ENCODE measurements at regions not wholly inside any gene's neighbourhood (a gene's known extent, or its start where the extent isn't known, plus 50 kb on each side); places are given as distances from the start of the nearest gene placed in this dataset.
"Not testable (repeated sequence)": the region's sequence is repeated elsewhere in the genome, so short reads cannot be mapped to it uniquely, and the experiment has no call there.

- no peak for DNase-seq (ENCODE audit: low read depth)
Observed at GRCh38 chrX:98057176-98057575, 1173.5 kb downstream of the RPA4 start.

DNA sequence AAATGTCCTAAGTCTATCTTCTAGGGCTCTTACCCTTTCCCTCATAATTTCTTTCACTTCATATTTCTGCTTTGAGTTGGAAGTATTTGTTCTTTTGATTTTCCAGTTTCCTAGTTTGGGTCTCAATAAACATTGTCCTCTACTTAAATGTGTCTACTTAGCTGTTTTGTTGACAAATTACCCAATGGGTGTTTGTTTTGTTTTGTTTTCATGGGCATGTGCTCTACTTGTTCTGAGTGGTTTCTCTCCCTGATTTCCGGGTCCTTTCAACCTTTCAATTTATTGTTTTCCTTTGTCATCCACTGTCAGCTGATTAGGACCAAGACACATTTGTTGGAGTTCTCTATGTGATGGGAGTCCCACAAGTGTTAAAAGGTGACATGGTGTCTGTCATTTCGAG lies 1181.4 kb downstream of the RPA4 start:
- no peak for DNase-seq (ENCODE audit: low read depth)

GRCh38 chrX:98067611-98068010 lies 1183.9 kb downstream of the RPA4 start:
- no peak for DNase-seq (ENCODE audit: low read depth)

DNA sequence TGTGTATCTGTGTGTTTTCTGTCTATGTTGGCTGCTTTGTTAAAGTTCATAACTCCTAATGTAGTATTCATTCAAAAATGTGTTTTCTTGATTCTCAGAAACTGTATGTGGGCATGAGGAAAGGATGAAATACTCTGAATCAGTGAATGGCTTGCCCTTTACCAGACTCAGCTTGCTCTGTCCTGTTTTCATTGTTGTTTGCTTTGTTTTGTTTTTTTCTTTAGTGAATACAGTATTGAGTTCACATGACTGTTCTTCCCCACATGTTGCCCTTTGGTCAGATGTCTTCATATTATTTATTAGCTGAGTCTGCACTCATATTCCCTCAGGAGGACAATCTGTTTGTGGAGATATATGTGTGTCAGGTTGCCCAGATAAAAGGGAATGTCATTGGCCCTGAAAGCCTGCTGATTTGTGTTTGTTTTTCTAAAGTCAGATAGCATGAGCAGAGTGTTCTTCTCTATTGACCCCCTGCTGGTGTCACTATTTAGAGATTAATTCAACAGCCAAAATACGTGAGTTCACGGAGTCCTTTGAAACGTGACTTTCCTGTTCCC lies 1184.4 kb downstream of the RPA4 start:
- DNase-seq (ENCODE audit: low read depth): no peak

- DNase-seq (ENCODE audit: low read depth): no peak
Observed at GRCh38 chrX:98071331-98071730, 1187.6 kb downstream of the RPA4 start.

DNA sequence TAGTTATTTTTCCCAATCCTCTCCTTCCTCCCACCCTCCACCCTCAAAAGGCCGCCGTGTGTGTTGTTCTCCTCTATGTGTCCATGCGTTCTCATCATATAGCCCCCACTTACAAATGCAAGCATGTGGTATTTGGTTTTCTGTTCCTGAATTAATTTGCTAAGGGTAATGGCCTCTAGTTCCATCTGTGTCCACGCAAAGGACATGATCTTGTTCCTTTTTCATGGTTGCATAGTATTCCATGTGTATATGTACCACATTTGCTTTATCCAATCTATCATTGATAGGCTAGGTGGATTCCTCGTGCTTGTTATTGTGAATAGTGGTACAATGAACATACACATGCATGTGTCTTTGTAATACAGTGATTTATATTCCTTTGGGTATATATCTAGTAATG lies 1193.7 kb downstream of the RPA4 start:
- DNase-seq (ENCODE audit: low read depth): no peak

DNA sequence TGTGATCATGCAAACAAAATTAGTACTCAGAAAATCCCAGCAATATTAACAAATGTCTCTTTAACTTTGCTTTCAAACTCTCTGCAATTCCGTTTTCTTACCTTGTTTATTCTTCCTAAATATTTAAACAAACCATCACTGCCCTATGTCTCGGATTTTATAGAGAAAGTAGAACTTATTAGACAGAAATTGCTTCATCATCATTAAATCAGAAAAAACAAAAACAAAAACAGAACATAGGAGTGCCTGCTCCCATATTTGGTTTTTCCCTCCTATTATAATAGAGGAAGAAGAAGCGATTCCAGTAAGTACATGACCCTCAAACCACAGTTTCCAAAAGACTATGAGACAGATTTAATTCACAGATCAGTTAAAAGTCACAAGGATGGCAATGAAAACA lies 1228.0 kb downstream of the RPA4 start:
- DNase-seq (ENCODE audit: low read depth): no peak

GRCh38 chrX:98114021-98114420 lies 1230.3 kb downstream of the RPA4 start:
- DNase-seq (ENCODE audit: low read depth): no peak

DNA sequence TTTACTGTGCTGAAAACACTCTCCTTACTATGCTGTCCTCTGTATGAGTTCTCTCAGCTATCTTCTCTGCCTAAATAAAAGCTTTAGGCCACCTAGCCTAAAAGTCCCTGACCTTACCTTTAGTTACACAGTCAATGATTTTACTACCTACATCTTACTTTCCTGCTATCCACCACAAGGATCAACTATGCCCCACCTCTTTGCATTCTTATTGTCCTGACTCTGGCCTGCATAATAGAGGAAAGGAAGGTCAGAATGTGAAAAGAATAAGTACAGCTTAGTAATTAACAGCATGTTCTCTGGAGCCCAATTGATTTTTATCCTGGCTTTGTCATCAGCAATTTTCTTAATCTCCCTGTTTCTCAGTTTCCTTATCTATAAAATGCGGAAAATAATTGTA lies 1257.8 kb downstream of the RPA4 start:
- no peak for DNase-seq (ENCODE audit: low read depth)

DNA sequence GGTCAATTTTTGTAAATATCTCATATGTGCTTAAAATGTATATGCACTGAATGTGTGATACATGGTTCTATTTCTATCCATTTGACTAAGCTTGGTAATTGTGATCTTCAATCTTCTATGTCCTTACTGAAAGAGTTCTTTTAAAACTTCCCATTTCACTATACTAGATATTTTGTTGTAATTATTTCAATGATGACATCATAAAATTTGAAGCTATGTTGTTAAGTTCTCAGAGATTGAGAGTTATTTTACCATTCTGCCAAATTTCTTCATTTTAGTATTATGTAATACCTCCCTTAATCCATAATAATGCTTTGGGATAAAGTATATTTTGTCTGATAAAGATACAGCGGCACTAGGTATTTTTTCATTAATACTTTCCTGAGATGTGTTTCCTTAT lies 1307.3 kb downstream of the RPA4 start:
- DNase-seq (ENCODE audit: low read depth): no peak

DNA sequence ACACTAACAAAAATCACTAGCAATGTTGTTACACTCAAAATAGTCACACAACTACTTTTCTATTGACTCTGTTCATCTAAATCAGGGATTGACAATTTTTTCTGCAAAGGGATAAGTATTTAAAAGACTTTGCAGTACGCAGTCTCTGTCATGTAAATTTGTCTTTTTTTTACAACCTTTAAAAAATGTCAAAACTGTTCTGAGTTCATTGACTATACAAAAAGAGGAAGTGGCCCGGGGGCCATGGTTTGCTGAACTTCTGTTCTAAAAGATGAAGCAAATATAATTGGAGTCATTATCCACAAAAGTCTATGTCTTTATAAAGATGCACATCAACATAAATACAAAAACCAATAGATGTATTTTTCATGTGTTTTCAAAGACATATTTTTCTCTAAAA lies 1310.3 kb downstream of the RPA4 start:
- no peak for DNase-seq (ENCODE audit: low read depth)

DNA sequence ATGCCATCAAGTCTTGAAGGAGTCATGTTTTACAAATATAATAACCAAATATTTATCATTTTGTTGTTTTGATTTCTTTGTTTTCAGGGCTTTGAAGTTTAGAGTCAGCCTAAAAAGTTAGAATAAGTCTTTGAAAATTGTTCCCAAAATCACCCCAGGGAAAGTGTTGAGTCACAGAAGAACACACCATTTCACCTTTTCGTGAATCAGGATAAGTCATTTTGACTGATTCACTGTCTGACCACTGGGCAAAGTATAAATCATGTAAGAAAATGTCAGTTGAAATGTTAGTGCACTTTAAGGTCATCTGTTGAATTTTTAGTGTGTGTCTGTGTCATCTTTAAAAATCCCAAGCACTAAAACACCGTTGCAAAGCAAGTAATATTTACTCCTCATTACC lies 1320.1 kb downstream of the RPA4 start:
- no peak for DNase-seq (ENCODE audit: low read depth)

GRCh38 chrX:98207947-98208346 lies 1324.2 kb downstream of the RPA4 start:
- no peak for DNase-seq (ENCODE audit: low read depth)

- DNase-seq (ENCODE audit: low read depth): no peak
Observed at GRCh38 chrX:98231003-98231402, 1347.3 kb downstream of the RPA4 start.

- DNase-seq (ENCODE audit: low read depth): not testable (repeated sequence)
Observed at GRCh38 chrX:98240061-98240460, 1356.4 kb downstream of the RPA4 start.

DNA sequence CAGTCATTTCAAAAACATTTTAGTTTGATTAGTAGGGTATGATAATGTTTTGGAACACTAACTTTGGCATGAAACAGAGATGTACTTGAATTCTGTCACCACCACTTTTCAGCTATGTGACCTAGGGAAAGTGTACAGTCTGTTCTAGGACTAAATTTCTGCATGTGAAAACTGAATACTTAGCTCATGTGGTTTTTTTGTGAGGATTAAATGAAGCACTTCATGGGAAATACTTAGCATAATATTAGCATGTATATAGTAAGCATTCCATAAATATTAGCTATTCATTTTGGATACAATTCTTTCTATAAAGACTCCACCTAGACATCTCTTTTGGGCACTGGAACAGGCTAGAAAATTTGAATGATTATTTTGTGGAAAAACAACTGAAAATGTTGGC lies 1379.4 kb downstream of the RPA4 start:
- DNase-seq (ENCODE audit: low read depth): no peak

GRCh38 chrX:98289726-98290125 lies 1406.0 kb downstream of the RPA4 start:
- no peak for DNase-seq (ENCODE audit: low read depth)

GRCh38 chrX:98294310-98294709 lies 1410.6 kb downstream of the RPA4 start:
- DNase-seq (ENCODE audit: low read depth): no peak

GRCh38 chrX:98296129-98296528 lies 1412.4 kb downstream of the RPA4 start:
- no peak for DNase-seq (ENCODE audit: low read depth)

GRCh38 chrX:98299785-98300184 lies 1416.1 kb downstream of the RPA4 start:
- DNase-seq (ENCODE audit: low read depth): no peak

GRCh38 chrX:98300536-98300935 lies 1416.8 kb downstream of the RPA4 start:
- not testable (repeated sequence) for DNase-seq (ENCODE audit: low read depth)

DNA sequence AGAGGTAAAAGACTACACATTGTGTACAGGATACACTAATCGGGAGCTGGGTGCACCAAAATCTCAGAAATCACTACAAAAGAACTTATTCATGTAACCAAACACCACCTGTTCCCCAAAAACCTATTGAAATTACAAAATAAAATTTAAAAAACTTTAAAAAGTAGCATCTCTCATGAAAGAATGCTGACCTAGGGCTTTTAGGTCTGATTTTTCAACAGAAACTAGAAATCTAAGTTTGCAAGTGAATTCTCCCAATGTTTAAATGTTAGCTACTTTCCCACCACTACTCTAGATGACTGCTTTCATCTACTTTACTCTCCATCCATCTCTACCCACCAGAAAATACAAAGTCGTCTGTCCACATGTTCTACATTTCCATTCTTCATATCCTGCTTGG lies 1447.7 kb downstream of the RPA4 start:
- DNase-seq (ENCODE audit: low read depth): no peak

DNA sequence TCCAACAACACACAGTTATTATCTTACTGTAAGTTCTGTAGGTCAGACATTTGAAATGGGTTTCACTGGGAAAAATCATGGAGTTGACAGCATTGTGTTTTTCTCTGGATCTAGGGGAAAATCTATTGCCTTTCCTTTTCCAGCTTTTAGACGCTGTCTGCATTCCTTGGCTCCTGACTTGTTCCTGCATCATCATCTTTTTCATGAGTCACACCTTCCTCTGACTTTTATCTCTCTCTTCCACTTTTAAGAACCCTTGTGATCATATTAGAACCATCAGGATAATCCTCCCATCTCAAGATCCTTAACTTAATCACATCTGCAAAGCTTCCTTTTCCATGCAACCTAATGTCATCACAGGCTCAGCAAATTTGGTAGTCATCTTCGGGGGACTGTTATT lies 1454.8 kb downstream of the RPA4 start:
- no peak for DNase-seq (ENCODE audit: low read depth)

DNA sequence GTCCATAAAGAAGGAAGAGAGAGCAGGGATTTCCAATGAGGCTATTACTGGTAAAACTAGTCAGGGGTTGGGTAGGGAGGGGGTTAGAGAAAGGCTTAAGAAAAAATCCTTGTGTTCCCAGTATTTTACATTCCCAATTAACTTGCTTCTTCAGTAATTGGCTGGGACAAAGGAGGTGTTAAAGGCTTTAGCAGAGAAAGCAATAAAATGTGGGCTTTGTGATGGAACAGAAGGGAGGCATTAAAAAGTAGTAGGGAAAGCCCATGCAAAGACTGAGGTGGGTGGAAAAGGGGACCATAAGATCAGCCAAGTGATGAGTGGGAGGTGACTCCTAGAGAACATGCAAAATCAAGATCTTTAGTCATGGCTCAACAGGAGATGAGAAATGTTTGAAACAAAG lies 1467.2 kb downstream of the RPA4 start:
- no peak for DNase-seq (ENCODE audit: low read depth)

- DNase-seq (ENCODE audit: low read depth): no peak
Observed at GRCh38 chrX:98357146-98357545, 1473.4 kb downstream of the RPA4 start.
